ENCODE measurements at regions not wholly inside any gene's neighbourhood (a gene's known extent, or its start where the extent isn't known, plus 50 kb on each side); places are given as distances from the start of the nearest gene placed in this dataset.

- DNase-seq: no peak
Measured at GRCh38 chr16:86664522-86665318, 86.4 kb downstream of the FOXL1 start.

DNA sequence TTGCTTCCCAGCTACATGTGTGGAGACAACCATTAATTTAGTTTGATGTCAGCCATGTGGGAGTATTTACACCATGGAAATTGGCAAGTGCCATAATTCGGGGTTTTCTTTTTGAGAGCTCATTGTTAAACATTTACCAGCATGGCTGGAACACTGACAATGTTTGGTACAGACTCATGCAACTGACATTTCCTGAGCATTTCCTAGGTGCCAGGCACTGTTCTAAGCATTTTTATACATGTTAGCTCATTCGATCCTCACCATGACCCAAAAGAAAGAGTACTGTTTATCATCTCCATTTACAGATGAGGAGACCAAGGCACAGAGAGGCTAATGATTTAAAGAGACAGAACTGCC, 86.9 kb downstream of the FOXL1 start:
- no peak for DNase-seq

GRCh38 chr16:86665929-86666328, 87.6 kb downstream of the FOXL1 start:
- DNase-seq: no peak

DNA sequence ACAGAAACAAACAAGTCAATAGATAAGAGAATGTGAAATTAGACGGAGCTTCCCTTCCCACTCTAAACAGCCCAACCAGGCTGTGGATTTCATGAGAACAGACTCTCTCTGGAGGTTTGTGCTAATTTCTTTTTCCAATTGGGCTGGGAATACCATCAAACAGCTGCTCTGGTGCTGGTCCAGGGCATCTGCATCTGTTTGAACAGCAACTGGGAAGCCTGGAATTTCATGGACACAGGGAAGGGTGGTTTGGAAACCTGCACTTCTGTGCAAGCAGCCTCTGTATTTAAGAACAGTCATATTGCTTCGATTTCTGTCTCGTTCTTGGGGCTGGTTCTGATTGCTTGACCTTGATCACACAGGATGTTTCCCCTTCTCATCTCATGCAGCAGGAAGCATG, 88.7 kb downstream of the FOXL1 start:
- no peak for DNase-seq

DNA sequence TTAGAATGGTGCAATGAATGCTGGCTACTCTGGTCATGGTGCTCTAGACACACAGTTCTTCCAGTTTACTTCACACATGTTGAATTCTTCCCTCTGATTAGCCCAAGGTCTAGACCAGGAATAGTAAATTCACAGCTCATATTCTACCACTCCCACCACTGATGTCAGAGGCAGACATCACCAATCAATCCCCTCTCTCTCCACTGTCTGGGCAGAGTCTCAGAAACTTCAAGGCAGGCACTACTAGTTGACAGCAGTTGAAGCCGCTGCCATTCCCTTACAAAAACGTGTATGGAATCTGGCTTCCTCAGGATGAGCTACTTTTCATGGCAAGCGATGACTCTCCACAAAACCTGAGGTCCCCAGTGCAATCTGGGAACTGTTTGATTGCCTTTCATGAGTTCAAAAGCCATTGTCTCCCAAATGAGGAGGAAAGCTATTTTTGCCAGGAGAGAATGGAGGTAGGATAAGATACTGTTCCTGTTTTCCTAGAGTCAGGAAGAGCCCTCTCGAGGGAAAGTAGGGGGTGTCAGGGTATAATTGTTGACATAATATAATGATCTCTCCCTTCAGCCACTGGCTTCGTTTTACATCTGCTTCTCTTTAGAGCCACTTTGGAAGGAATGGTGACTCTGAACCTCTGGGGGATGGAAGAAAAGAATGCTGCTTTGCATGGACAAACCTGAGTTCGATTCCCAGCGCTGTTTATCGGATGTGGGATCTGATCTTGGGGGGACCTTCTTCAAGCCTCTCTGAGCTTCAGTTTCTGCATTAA, 90.0 kb downstream of the FOXL1 start:
- no peak for DNase-seq

GRCh38 chr16:86669285-86669805, 91.0 kb downstream of the FOXL1 start:
- no peak for DNase-seq

DNA sequence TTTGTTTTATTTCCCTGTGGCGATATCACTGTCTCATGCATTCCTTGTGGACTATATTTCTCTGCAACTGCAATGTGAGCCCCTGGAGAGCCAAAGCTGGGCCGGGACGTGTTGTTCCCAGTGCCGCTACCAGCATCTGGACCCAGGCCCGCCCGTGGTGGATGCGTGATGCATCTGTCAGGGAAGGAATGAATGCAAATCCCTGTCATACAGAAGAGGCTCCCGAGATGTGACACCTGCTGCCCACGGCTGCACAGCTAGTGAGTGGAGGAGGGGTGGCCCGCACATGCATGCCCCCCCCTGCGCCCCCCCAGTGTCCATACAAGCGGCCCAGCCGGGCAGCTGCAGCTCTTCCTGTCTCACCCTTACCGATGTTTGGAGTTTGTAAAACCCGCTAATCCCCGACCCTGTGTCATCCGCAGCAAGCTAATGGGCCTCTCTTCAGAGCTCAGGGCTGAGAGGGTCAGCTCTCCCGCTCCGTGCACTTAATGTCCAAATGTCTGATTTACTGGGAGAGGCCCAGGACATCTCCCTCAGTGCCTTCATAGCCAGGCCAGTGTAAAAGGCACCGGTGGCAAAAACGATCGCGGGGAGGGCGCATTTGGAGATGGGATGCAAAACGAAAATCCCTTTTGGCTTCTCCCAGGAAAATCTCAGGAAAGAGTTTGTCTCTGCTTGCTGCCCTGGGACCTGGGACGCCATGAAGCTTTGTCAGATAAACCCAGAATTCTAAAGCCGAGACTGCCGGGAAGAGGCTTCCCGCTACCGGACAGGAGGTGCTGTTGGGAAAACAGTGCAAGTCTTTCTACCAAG, 91.8 kb downstream of the FOXL1 start:
- no peak for DNase-seq

DNA sequence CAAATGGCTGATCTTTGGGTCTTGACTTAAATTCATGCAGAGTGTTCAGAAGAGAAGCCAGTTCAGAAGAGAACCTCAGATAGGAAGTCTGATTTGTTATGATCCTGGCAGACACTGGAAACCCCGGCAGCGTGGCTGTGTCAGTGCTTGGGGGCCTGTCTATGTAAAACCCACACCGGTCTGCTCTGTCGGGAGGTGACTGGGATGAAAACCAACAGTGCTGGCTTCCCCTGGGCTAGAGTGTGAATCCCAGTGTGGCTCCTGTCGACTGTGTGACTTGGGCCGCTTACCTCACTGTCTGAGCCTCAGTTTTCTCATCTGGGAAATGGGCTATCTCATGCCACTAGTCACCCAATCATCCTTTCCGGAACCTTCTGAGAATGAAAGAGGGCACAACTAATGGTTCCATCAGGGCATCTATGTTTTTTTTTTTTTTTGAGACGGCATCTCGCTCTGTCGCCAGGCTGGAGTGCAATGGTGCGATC, 92.4 kb downstream of the FOXL1 start:
- no peak for DNase-seq

DNA sequence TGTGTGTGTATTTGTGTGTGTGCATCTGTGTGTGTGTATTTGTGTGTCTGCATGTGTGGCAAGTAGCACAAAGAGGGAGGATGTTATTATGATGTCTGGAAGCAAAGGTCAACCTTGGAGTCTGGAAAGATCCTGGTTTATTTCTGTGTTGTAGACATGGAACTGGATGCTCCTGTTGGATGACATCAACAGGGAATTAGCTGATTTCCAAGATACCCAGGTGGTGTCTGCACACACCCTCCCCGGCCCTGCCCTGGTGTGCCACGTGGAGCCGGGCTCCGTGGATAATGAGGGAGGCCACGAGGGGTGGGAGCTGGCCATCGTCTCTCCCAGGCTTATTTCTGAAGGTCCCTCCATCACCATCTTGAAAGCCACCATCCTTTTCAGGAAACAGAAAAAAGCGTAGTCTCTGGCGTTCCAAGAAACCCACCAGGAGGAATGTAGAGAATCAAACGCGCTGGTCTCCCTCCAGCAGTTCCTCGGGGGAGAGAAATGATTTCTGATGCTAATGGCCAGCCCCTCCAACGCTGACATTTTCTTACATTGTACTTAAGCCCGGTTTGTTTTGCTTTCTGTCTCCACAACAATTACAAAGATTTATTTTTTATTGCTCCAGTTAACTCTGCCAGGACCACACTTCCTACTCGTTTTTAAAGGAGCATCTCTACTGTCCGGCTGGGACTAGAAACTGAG, 93.3 kb downstream of the FOXL1 start:
- DNase-seq: no peak

GRCh38 chr16:86672179-86672863, 94.0 kb downstream of the FOXL1 start:
- no peak for DNase-seq

DNA sequence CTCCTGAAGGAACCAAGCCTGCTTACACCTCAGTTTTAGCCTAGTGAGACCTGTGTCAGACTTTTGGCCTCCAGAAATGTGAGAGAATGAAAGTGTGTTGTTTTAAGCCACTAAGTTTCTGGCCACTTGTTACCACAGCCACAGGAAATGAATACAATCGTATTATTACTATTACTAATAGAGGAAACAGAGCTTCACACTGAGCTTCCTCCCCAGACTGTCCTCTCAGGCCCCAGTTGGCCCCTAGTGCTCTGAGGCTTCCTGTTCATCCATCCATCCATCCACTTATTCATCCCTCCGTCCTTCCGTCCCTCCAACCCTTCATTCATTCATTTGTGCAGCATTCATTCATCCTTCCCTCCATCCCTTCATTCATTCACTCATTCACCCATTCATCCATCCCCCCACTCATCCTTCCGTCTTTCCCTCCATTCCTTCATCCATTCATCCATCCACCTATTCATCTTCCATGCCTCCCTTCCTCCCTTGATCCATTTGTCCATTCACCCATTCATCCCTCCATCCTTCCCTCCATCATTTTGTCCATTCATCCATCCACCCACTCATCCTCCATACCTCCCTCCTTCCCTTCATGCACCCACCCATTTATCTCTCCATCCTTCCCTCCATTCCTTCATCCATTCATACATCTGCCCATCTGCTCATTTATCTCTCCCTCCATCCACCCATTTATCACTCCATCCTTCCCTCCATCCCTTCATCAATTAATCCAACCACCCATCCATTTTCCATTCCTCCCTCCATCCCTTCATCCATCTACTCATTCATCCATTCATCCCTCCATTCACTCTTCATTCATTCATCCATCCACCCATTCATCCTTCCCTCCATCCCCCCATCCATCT, 95.0 kb downstream of the FOXL1 start:
- DNase-seq: no peak

GRCh38 chr16:86673956-86674453, 95.7 kb downstream of the FOXL1 start:
- no peak for DNase-seq

DNA sequence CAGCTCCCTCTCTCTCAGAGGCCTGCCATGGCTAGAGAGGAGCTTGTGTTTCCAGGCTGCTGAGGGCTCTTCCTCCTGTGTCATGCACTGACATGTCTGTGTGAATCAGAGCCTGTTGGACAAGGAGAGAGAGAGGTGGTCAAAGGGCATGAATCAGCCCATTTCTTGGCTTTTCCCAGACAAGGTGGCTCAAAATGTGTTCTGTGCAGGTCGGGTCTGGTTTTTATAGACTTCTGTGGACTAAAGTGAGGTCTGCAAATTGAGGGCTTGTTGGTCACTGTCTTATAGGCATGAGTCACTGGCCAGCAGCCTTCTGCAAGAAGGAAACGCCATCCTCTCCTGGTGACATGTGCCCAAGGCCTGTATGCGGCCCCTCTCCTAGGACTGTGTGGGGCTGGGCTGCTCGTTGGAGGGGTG, 97.9 kb downstream of the FOXL1 start:
- no peak for DNase-seq

- DNase-seq: no peak
Measured at GRCh38 chr16:86679490-86679889, 101.1 kb downstream of the FOXL1 start.

- no peak for DNase-seq
Measured at GRCh38 chr16:86680162-86680561, 101.8 kb downstream of the FOXL1 start.

- no peak for DNase-seq
Measured at GRCh38 chr16:86680661-86681030, 102.3 kb downstream of the FOXL1 start.

- DNase-seq: no peak
Measured at GRCh38 chr16:86681031-86681756, 102.8 kb downstream of the FOXL1 start.

DNA sequence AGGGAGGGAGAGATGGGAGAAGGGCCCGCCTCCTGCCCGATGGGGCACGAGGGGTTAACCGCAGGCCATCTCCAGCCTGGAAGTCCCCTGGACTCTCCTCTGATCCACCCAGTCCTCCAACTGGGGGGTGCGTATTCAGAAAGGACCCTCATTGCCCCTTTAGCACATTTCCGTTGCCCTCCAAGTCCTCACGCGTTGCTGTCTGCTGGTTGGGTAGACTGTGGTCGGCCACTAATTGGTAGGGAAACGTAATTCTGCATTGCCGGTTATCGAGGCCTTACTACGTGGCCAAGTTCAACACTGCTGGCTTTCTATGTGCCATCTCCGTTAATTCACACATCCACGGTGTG, 103.4 kb downstream of the FOXL1 start:
- no peak for DNase-seq

GRCh38 chr16:86682219-86682904, 104.0 kb downstream of the FOXL1 start:
- DNase-seq: no peak
